RWPE1 (cell line): ENCODE measurements at regions not wholly inside any gene's neighbourhood (a gene's known extent, or its start where the extent isn't known, plus 50 kb on each side); places are given as distances from the start of the nearest gene placed in this dataset.
A peak's percentile ranks its signal among the peaks of the same experiment; 100 is the strongest.

Experiments
- CTCF ChIA-PET: fragments of 350-600 bp; sonication (Branson Sonifier 250); formaldehyde crosslinking; extraction: SDS; loops from one replicate; lab custom pipeline; 2021; lab: Yijun Ruan, JAX
- POLR2A ChIA-PET: fragments of 400-600 bp; formaldehyde crosslinking; extraction: SDS; loops from one replicate; lab custom pipeline; 2020; ENCODE audit warnings: antibody characterized with exemption; ENCODE audit not compliant: low non-redundant PET; lab: Yijun Ruan, JAX
- DNase-seq: peaks from one replicate; pipeline ENCODE4 v3.0.0; 2012; ENCODE audit warnings: low spot score
- H3K27ac ChIP-seq: fragments of 450-650 bp; 2 replicates; pipeline ENCODE4 v1.5.1; 2017
- CTCF ChIP-seq: fragments of 450-650 bp; conservative IDR thresholded peaks from 2 replicates; pipeline ENCODE4 v1.5.1; 2017; ENCODE audit warnings: low read depth, mild to moderate bottlenecking

GRCh38 chr12:25835385-25835784 lies 123.1 kb upstream of the RASSF8 start:
- H3K27ac ChIP-seq = no peak overlapping the region
- ChIA-PET POLR2A (no interaction called here), CTCF (interaction anchor here (0.6 to 0.9 kb wide), 2 partner anchors 10 to 19 kb away, joined by 3 to 4 read pairs; no protein-coding TSS in a partner anchor)
- DNase-seq = no peak
- no peak for TF ChIP-seq CTCF

- CTCF ChIA-PET = no interaction called here
- DNase-seq = no peak
- H3K27ac ChIP-seq = no peak overlapping the region
- POLR2A ChIA-PET = no interaction called here
- no peak for TF ChIP-seq CTCF
Observed at GRCh38 chr12:25838007-25838406, 120.5 kb upstream of the RASSF8 start.

GRCh38 chr12:25839470-25839869 lies 119.0 kb upstream of the RASSF8 start:
- ChIA-PET POLR2A (no interaction called here), CTCF (interaction anchor here (0.6 kb wide), 1 partner anchor 116 kb away, joined by 3 read pairs; no protein-coding TSS in a partner anchor)
- TF ChIP-seq CTCF = no peak
- H3K27ac ChIP-seq = no peak overlapping the region
- peak; percentile 24 for DNase-seq

GRCh38 chr12:25840678-25841465 lies 117.6 kb upstream of the RASSF8 start:
- no peak for TF ChIP-seq CTCF
- ChIA-PET CTCF (interaction anchor here (0.5 to 0.6 kb wide), 2 partner anchors 123 to 686 kb away, joined by 3 to 5 read pairs; no protein-coding TSS in a partner anchor), POLR2A (no interaction called here)
- DNase-seq = no peak
- no peak overlapping the region for H3K27ac ChIP-seq

- POLR2A ChIA-PET = no interaction called here
- no peak for TF ChIP-seq CTCF
- DNase-seq = no peak
- H3K27ac ChIP-seq = no peak overlapping the region
- CTCF ChIA-PET = interaction anchor here (0.6 kb wide), 1 partner anchor 27 kb away, joined by 3 read pairs; no protein-coding TSS in a partner anchor
Observed at GRCh38 chr12:25842254-25842653, 116.2 kb upstream of the RASSF8 start.

- ChIA-PET CTCF (interaction anchor here (0.6 kb wide), 1 partner anchor 443 kb away, joined by 4 read pairs; no protein-coding TSS in a partner anchor), POLR2A (no interaction called here)
- no peak for DNase-seq
- H3K27ac ChIP-seq = no peak overlapping the region
- no peak for TF ChIP-seq CTCF
Observed at GRCh38 chr12:25843976-25844375, 114.5 kb upstream of the RASSF8 start.
